ENCODE measurements at regions not wholly inside any gene's neighbourhood (a gene's known extent, or its start where the extent isn't known, plus 50 kb on each side); places are given as distances from the start of the nearest gene placed in this dataset.

- FAIRE-seq: no peak
- TF ChIP-seq, protein P1, sequence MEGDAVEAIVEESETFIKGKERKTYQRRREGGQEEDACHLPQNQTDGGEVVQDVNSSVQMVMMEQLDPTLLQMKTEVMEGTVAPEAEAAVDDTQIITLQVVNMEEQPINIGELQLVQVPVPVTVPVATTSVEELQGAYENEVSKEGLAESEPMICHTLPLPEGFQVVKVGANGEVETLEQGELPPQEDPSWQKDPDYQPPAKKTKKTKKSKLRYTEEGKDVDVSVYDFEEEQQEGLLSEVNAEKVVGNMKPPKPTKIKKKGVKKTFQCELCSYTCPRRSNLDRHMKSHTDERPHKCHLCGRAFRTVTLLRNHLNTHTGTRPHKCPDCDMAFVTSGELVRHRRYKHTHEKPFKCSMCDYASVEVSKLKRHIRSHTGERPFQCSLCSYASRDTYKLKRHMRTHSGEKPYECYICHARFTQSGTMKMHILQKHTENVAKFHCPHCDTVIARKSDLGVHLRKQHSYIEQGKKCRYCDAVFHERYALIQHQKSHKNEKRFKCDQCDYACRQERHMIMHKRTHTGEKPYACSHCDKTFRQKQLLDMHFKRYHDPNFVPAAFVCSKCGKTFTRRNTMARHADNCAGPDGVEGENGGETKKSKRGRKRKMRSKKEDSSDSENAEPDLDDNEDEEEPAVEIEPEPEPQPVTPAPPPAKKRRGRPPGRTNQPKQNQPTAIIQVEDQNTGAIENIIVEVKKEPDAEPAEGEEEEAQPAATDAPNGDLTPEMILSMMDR (IDR thresholded peaks at IDR 0.05; ENCODE audit: borderline replicate concordance, extremely low read depth, insufficient read depth): no peak
- H3K9ac ChIP-seq (ENCODE audit: low read length in 3 of 3): no peak overlapping the region
- DNase-seq: peak in 2 of 5 donors; percentile 19 to 37
- H3K27ac ChIP-seq (ENCODE audit: low read depth in 2 of 2, low read length in 2 of 2): no peak overlapping the region
- no peaks in the 10 kb centered on the region for H3K36me3 ChIP-seq (ENCODE audit: control insufficient read depth in 2 of 3, insufficient read depth in 3 of 3, low read length in 3 of 3)
- no peak overlapping the region for H3K4me3 ChIP-seq (ENCODE audit: low read length in 3 of 3)
- no peaks in the 10 kb centered on the region for H3K4me1 ChIP-seq (ENCODE audit: control insufficient read depth in 2 of 3, insufficient read depth in 2 of 3, low read depth in 1 of 3, low read length in 3 of 3)
- no peaks in the 10 kb centered on the region for H3K27me3 ChIP-seq (ENCODE audit: control insufficient read depth, insufficient read depth, low read length)
- intact Hi-C loops (cut with DNase I): no loop called here
- H3K9me3 ChIP-seq (ENCODE audit: control insufficient read depth in 2 of 3, insufficient read depth in 1 of 3, low read length in 3 of 3): no peaks in the 10 kb centered on the region
These were observed 245.5 kb downstream of the RBM19 start for GRCh38 chr12:113720629-113721028.

DNA sequence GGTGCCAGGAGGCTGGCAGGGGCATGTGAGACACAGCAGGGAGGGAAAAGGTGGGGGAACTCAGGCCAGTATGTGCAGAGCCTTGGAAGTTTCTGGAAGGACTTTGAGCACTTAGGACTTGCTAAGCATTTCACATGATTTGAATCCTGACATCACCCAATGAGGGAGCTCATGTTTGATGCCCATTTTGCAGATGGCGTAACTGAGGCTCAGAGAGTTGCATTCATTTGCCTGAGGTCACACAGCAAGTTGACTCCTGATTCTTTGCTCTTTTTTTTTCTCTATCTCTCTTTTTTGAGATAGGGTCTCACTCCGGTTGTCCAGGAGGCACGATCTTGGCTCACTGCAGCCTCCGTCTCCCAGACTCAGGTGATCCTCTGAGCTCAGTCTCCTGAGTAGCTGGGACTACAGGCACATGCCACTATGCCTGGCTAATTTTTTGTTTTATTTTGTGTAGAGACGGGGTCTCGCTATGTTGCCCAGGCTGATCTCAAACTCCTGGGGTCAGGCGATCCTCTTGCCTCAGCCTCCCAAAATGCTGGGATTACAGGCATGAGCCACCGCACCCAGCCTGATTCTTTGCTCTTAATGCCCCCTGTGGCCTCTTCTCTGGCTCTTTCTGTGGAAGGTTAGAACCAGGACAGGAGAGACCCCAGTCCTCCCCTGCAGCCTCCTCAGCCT lies 246.1 kb downstream of the RBM19 start:
- intact Hi-C loops (cut with DNase I): no loop called here
- no peak overlapping the region for H3K9ac ChIP-seq (ENCODE audit: low read length in 3 of 3)
- no peak overlapping the region for H3K4me3 ChIP-seq (ENCODE audit: low read length in 3 of 3)
- TF ChIP-seq, protein P1 (IDR thresholded peaks at IDR 0.05; ENCODE audit: borderline replicate concordance, extremely low read depth, insufficient read depth): no peak
- no peaks in the 10 kb centered on the region for H3K36me3 ChIP-seq (ENCODE audit: control insufficient read depth in 2 of 3, insufficient read depth in 3 of 3, low read length in 3 of 3)
- FAIRE-seq: no peak
- DNase-seq: no peak
- H3K27me3 ChIP-seq (ENCODE audit: control insufficient read depth, insufficient read depth, low read length): no peaks in the 10 kb centered on the region
- H3K9me3 ChIP-seq (ENCODE audit: control insufficient read depth in 2 of 3, insufficient read depth in 1 of 3, low read length in 3 of 3): no peaks in the 10 kb centered on the region
- H3K27ac ChIP-seq (ENCODE audit: low read depth in 2 of 2, low read length in 2 of 2): no peak overlapping the region
- H3K4me1 ChIP-seq (ENCODE audit: control insufficient read depth in 2 of 3, insufficient read depth in 2 of 3, low read depth in 1 of 3, low read length in 3 of 3): no peaks in the 10 kb centered on the region

DNA sequence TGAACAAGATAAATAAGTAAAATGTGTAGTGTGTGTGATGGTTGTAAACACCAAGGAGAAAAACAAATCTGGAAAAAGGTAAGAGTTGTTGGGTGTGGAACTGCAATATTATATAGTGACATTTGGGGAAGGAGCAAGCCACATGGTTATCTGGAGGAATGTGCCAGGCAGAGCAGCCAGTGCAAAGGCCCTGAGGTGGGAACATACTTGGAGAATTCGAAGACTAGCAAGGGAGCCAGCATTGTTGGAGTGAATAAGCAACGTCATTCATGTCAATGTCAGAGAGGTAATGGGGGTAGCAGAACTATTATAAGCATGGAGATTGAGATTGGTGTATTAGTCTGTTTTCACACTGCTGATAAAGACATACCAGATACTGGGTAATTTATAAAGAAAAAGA lies 241.5 kb upstream of the LHX5 start:
- H3K27ac ChIP-seq (ENCODE audit: low read depth in 2 of 2, low read length in 2 of 2): no peak overlapping the region
- H3K4me1 ChIP-seq (ENCODE audit: control insufficient read depth in 2 of 3, insufficient read depth in 2 of 3, low read depth in 1 of 3, low read length in 3 of 3): no peaks in the 10 kb centered on the region
- no peaks in the 10 kb centered on the region for H3K27me3 ChIP-seq (ENCODE audit: control insufficient read depth, insufficient read depth, low read length)
- FAIRE-seq: no peak
- no peaks in the 10 kb centered on the region for H3K36me3 ChIP-seq (ENCODE audit: control insufficient read depth in 2 of 3, insufficient read depth in 3 of 3, low read length in 3 of 3)
- no peak overlapping the region for H3K9ac ChIP-seq (ENCODE audit: low read length in 3 of 3)
- TF ChIP-seq, protein P1 (IDR thresholded peaks at IDR 0.05; ENCODE audit: borderline replicate concordance, extremely low read depth, insufficient read depth): no peak
- DNase-seq: no peak
- no peak overlapping the region for H3K4me3 ChIP-seq (ENCODE audit: low read length in 3 of 3)
- intact Hi-C loops (cut with DNase I): no loop called here
- peaks cover 0 to 9% (median 0%) of the 10 kb centered on the region in 3 donors for H3K9me3 ChIP-seq (ENCODE audit: control insufficient read depth in 2 of 3, insufficient read depth in 1 of 3, low read length in 3 of 3)

GRCh38 chr12:113712481-113712880 lies 240.8 kb upstream of the LHX5 start:
- TF ChIP-seq, protein P1 (IDR thresholded peaks at IDR 0.05; ENCODE audit: borderline replicate concordance, extremely low read depth, insufficient read depth): no peak
- Histone ChIP-seq H3K9ac (ENCODE audit: low read length in 3 of 3) (no peak overlapping the region), H3K36me3 (ENCODE audit: control insufficient read depth in 2 of 3, insufficient read depth in 3 of 3, low read length in 3 of 3) (no peaks in the 10 kb centered on the region), H3K4me3 (ENCODE audit: low read length in 3 of 3) (no peak overlapping the region), H3K27ac (ENCODE audit: low read depth in 2 of 2, low read length in 2 of 2) (no peak overlapping the region), H3K4me1 (ENCODE audit: control insufficient read depth in 2 of 3, insufficient read depth in 2 of 3, low read depth in 1 of 3, low read length in 3 of 3) (no peaks in the 10 kb centered on the region), H3K9me3 (ENCODE audit: control insufficient read depth in 2 of 3, insufficient read depth in 1 of 3, low read length in 3 of 3) (peaks cover 0 to 9% (median 0%) of the 10 kb centered on the region in 3 donors), H3K27me3 (ENCODE audit: control insufficient read depth, insufficient read depth, low read length) (no peaks in the 10 kb centered on the region)
- no peak for FAIRE-seq
- intact Hi-C loops (cut with DNase I): no loop called here
- DNase-seq: no peak

Data from kidney (tissue), 13 donors.